ENCODE measurements at regions not wholly inside any gene's neighbourhood (a gene's known extent, or its start where the extent isn't known, plus 50 kb on each side); places are given as distances from the start of the nearest gene placed in this dataset.

GRCh38 chr2:41066168-41066567 lies 614.3 kb upstream of the SLC8A1 start:
- DNase-seq (ENCODE audit: low read depth) = no peak

DNA sequence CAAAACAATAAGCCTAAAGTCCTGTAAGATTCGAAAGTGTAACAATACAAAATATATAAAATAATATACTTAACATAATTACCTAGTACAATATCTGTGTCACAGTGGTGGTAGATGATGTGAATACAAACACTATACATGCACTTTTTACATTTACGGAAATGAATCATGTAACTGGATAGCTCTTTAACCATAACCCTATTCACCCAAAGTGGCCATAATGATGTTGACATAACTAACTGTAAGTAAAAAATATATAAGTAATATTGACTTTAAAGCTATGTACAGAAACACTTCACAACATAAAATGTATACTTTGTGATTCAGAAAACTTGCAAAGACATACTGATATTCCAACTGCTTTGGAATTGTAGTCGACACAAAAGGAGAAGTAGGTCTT lies 616.9 kb upstream of the SLC8A1 start:
- no peak for DNase-seq (ENCODE audit: low read depth)

GRCh38 chr2:41078341-41078740 lies 626.5 kb upstream of the SLC8A1 start:
- DNase-seq (ENCODE audit: low read depth) = no peak

DNA sequence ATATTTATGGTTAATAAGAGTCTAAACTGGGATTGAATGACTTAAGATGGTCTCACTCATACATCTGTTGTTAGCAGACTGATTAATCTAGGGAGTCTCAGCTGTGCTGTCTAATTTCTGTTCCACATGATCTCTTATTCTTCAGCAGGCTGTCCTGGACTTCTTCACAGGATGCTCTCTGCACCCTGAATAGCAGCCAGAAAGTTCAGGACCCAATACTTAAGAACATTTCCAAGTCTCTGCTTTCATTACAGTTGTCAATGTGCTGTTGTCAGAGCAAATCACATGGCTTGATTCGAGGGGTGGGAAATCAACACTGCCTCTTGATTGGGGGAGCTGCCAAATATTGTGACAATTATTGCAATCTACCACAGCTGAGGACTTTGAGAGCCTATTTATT lies 627.1 kb upstream of the SLC8A1 start:
- DNase-seq (ENCODE audit: low read depth) = no peak

- no peak for DNase-seq (ENCODE audit: low read depth)
Observed at GRCh38 chr2:41084321-41084720, 632.4 kb upstream of the SLC8A1 start.

- DNase-seq (ENCODE audit: low read depth) = no peak
Observed at GRCh38 chr2:41087946-41088345, 636.1 kb upstream of the SLC8A1 start.

DNA sequence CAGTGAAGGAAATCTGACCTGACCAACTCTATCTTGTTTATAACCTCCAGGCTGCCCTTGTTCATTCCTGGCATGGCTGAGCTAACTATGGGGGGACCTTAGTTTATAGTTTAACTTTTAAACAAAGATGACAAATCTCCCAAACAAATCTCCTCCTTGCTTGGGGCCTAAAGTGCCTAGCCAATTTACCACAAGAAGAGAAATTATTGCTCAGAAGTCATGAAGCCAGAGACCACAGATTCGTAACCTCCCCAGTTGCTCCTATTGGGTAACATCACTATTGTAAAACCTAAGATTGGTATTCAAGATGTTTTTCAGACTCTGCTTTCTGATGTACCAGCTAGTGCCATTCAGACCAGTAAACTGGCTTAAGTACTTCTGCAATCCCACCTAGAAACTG lies 649.4 kb upstream of the SLC8A1 start:
- no peak for DNase-seq (ENCODE audit: low read depth)

GRCh38 chr2:41109744-41110143 lies 657.9 kb upstream of the SLC8A1 start:
- DNase-seq (ENCODE audit: low read depth) = no peak

DNA sequence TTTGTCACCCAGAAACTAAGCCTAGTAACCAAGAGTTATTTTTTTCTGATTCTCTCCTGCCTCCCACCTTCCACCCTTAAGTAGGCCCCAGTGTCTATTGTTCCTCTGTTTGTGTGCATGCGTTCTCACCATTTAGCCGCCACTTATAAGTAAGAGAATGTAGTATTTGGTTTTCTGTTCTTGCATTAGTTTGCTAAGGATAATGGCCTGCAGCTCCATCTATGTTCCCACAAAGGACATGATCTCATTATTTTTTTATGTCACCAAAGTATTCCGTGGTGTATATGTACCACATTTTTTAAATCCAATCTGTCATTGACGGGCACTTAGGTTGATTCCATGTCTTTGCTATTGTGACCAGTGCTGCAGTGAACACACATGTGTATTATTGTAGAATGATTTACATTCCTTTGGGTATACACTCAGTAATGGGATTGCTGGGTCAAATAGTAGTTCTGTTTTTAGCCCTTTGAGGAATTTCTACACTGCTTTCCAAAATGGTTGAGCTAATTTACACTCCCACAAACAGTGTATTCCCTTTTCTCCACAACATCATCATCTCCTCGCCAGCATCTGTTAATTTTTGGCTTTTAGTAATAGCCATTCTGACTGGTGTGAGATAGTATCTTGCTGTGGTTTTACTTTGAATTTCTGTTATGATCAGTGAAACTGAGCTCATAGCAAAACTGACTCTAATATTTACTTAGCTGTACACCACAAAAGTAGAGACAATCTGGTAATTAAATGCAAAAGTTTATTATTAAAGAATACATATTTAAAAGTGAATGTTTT lies 660.1 kb upstream of the SLC8A1 start:
- no peak for DNase-seq (ENCODE audit: low read depth)

DNA sequence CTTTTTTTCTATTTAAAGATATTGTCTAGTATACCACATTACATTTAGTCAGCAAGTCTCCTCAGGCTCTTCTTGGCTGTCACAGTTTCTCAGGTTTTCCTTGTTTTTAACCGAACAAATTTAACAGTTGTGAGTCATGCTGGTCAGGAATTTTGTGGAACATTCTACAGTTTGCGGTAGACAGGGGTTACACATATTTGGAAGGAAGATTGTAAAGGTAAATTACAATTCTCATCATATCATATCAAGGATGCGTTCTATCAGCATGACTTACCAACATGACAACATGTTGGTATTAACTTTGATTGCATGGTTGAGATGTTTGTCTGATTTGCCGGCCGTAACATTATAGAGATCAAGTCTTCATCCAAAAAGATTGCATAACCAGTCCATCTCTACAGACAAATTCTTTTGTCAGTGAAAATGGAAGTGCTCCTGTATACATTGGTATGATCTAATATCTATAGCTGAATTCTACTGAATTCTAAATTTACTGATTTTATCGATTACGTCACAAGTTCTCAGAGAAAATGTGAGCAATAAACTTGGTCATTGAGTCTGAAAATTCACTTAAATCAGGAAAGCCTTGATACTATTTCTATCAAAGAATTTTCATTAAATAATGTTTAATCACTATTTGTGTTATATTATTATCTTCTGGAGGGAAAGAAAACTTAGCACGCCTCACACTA lies 664.4 kb upstream of the SLC8A1 start:
- DNase-seq (ENCODE audit: low read depth) = no peak

- no peak for DNase-seq (ENCODE audit: low read depth)
Observed at GRCh38 chr2:41119489-41119888, 667.6 kb upstream of the SLC8A1 start.

GRCh38 chr2:41123341-41123740 lies 671.5 kb upstream of the SLC8A1 start:
- DNase-seq (ENCODE audit: low read depth) = no peak

GRCh38 chr2:41127351-41127750 lies 675.5 kb upstream of the SLC8A1 start:
- DNase-seq (ENCODE audit: low read depth) = no peak

DNA sequence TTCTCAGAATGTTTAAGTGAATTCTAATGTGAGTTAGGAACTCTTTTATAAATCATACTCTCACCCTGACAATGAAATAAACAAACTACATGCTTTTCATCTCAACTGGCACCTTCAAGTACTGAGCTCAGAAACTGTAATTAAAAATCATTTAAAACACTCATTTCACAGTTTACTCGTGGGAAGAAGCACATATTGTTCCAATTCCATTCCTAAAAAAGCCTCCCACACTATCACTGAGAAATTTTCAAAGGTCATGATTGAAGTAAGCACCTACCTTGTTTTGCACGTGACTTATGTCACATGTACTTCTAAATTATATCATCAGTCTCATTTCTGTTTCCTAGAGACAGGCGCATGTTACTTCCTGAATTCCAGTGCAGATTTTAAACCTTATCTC lies 678.1 kb upstream of the SLC8A1 start:
- DNase-seq (ENCODE audit: low read depth) = no peak

DNA sequence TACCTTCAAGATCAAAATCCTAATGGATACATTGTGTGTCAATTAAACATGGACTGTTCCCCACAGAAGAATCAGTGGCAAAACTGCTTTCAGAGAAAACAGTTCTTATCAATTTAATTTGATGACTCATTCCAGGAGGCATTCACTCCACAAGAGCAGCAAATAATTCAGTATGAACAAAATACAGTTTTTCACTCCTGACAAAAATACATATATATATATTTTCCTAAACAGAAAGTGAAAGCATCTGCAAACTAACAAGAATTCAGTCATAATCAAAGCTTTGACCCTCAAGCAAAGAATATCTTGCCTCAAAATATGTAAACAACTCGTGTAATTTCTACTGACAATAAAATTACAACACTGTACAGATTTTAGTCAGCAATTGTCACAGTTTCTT lies 685.1 kb upstream of the SLC8A1 start:
- no peak for DNase-seq (ENCODE audit: low read depth)

DNA sequence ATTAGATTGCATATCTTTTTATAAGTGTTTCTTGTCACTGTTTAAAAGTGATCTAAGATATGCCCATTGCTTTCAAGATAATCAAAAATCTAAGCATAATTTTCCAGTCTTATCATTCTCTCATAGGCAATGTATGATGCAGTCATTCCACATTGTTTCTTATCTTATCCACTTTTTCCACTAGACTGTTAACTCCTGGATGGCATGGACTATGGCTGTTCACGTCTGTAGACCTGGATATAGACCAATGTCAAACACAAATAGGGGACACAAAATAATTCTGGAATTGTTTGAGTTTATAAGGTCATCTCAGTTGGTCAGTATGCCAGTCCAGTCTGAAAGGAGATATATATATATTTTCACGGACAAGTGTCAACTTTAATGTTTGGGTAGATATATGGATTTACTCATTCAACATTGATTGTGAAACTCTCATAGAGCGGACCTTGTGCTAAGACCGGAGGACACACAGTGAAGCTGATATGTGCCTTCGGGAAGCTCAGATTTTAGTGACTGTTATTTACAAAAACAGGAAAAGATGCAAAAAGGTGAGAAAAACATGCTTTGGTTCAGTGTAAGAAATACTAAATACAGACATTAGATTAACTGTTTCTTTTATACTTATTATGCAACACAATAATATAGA lies 689.4 kb upstream of the SLC8A1 start:
- DNase-seq (ENCODE audit: low read depth) = no peak

GRCh38 chr2:41142478-41142877 lies 690.6 kb upstream of the SLC8A1 start:
- no peak for DNase-seq (ENCODE audit: low read depth)

DNA sequence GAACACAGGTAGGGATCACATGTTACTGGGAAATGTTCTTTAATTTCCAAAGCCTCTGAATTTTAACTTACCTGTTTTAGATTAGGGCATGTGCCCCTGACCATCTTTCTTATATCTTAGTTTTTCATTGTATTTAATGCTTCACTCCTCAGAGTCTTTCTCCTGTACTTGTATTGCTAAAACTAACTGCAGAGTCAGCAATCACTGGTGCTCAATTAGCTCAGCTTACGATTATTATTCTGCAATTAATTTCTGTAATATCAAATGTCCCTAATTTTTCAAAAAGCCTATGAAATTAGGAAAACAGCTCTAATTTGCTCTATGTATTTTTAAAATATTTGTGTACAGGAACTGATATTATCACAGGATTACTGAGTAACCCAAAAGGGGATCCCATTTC lies 693.2 kb upstream of the SLC8A1 start:
- no peak for DNase-seq (ENCODE audit: low read depth)

DNA sequence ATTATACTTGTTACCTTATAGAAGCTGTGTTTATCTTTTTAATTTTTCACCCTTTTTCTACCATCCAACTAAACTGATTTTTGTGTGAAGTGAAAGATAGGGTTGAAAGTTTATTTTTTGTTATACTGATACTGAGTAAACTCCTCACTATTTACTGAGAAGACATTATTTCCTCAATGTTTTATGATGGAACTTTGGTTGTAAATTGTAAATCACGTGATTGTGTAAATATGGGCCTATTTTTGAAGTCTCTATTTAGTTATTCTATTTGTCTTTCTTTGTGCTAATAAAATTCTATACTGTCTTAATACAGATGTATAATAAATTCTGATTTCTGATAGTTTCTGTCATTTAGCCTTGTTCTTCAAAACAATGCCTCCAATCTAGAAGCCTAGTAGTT lies 697.2 kb upstream of the SLC8A1 start:
- DNase-seq (ENCODE audit: low read depth) = no peak

DNA sequence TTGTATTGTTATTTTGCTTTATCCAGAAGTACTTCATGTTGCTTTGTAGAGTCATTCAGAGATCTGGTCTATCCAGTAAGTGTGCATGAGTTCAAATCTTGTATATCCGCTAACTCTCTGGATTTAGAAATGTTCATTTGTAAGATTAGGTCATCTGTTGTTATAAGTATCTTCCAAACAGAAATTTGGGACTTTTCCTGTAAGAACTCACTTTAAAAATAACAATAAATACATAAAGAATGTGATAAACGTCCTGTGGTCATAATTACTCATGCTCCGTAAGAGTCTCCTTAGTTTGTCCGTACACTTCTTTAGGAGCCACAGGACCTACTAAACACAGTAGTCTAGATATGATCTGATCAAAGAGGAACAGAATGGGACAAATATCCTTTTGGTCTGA lies 699.9 kb upstream of the SLC8A1 start:
- DNase-seq (ENCODE audit: low read depth) = no peak

DNA sequence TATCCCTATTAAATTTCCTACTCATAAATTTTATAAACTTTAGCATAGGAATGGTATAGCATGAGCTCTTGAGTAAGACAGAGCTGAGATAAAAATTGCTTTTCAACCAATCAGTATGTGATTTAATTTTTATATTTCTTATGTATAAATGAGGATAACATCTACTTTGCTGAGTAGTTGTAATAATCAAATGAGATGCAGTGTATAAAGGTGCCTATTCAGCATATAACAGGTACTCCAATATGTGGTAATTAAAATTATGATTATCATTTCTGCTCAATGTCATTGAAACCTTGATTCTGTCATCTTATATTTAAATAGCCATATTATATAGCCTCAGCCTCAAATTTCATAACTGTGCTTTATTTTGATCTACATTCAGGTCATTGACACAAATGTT lies 700.4 kb upstream of the SLC8A1 start:
- no peak for DNase-seq (ENCODE audit: low read depth)

DNA sequence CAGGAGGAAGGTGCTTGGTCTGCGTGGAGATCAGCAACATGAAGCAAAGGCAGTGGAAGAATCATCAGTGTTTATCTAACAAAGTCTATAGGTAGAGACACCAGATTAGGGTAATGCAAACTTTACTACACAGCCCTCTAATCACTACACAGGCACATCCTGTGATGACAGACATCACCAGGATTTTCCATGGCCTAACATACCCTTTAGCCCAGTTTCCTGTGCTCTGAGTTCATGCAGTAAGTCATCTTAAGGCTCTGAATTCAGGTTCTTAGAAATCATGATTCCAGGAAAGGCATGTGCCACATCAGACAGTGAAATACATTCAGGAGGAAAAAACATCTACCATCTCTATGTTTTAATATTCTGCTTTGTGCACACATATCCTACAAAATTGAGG lies 708.5 kb upstream of the SLC8A1 start:
- no peak for DNase-seq (ENCODE audit: low read depth)

- DNase-seq (ENCODE audit: low read depth) = no peak
Observed at GRCh38 chr2:41167014-41167413, 715.1 kb upstream of the SLC8A1 start.
